GM19468 (cell line): ENCODE measurements at regions not wholly inside any gene's neighbourhood (a gene's known extent, or its start where the extent isn't known, plus 50 kb on each side); places are given as distances from the start of the nearest gene placed in this dataset.

Experiments used
- ATAC-seq: cut with Tn5 transposase; IDR thresholded peaks from one replicate; pipeline ENCODE4 v1.9.1; 2021; ENCODE audit warnings: mild to moderate bottlenecking, moderate library complexity, moderate number of reproducible peaks; ENCODE audit not compliant: unreplicated experiment; ENCODE audit errors: extremely low read depth

GRCh38 chr14:38134416-38135030 is 73.2 kb upstream of the SSTR1 start:
- no peak for ATAC-seq

- no peak for ATAC-seq
Measured at GRCh38 chr14:38135106-38135867, 72.4 kb upstream of the SSTR1 start.

- no peak for ATAC-seq
Measured at GRCh38 chr14:38137005-38137404, 70.7 kb upstream of the SSTR1 start.

- no peak for ATAC-seq
Measured at GRCh38 chr14:38138473-38139138, 69.1 kb upstream of the SSTR1 start.

GRCh38 chr14:38139926-38140325 is 67.8 kb upstream of the SSTR1 start:
- no peak for ATAC-seq

- no peak for ATAC-seq
Measured at GRCh38 chr14:38143170-38143569, 64.5 kb upstream of the SSTR1 start.

- ATAC-seq = no peak
Measured at GRCh38 chr14:38143659-38144505, 63.8 kb upstream of the SSTR1 start.

- no peak for ATAC-seq
Measured at GRCh38 chr14:38145142-38145541, 62.6 kb upstream of the SSTR1 start.

GRCh38 chr14:38150075-38150474 is 57.6 kb upstream of the SSTR1 start:
- ATAC-seq = no peak
